ENCODE measurements at regions not wholly inside any gene's neighbourhood (a gene's known extent, or its start where the extent isn't known, plus 50 kb on each side); places are given as distances from the start of the nearest gene placed in this dataset.
"Not testable (repeated sequence)": the region's sequence is repeated elsewhere in the genome, so short reads cannot be mapped to it uniquely, and the experiment has no call there.

GRCh38 chr4:129751646-129752045, 655.7 kb downstream of the C4orf33 start:
- ATAC-seq (no peak), DNase-seq (no peak)
- intact Hi-C loops (cut with DNase I, micrococcal nuclease) = no loop called here

GRCh38 chr4:129783596-129783995, 687.6 kb downstream of the C4orf33 start:
- no peak for DNase-seq
- ATAC-seq = no peak
- intact Hi-C loops (cut with DNase I, micrococcal nuclease) = no loop called here

- no peak for ATAC-seq
- DNase-seq = no peak
- intact Hi-C loops (cut with DNase I, micrococcal nuclease) = no loop called here
Measured at GRCh38 chr4:129788486-129788885, 692.5 kb downstream of the C4orf33 start.

GRCh38 chr4:129804461-129804981, 708.6 kb downstream of the C4orf33 start:
- DNase-seq (no peak), ATAC-seq (no peak)
- intact Hi-C loops (cut with DNase I, micrococcal nuclease) = no loop called here

- ATAC-seq (no peak), DNase-seq (no peak)
- intact Hi-C loops (cut with DNase I, micrococcal nuclease) = no loop called here
Measured at GRCh38 chr4:129806986-129807385, 711.0 kb downstream of the C4orf33 start.

GRCh38 chr4:129808242-129808641, 712.3 kb downstream of the C4orf33 start:
- intact Hi-C loops (cut with DNase I, micrococcal nuclease) = no loop called here
- no peak for ATAC-seq
- no peak for DNase-seq

GRCh38 chr4:129821073-129821472, 725.1 kb downstream of the C4orf33 start:
- no peak for DNase-seq
- no peak for ATAC-seq
- intact Hi-C loops (cut with DNase I, micrococcal nuclease) = no loop called here

- intact Hi-C loops (cut with DNase I, micrococcal nuclease) = no loop called here
- DNase-seq = no peak
- no peak for ATAC-seq
Measured at GRCh38 chr4:129821963-129822362, 726.0 kb downstream of the C4orf33 start.

GRCh38 chr4:129822701-129823100, 726.7 kb downstream of the C4orf33 start:
- intact Hi-C loops (cut with DNase I, micrococcal nuclease) = no loop called here
- no peak for ATAC-seq

GRCh38 chr4:129823105-129823504, 727.2 kb downstream of the C4orf33 start:
- intact Hi-C loops (cut with DNase I, micrococcal nuclease) = no loop called here
- ATAC-seq = no peak
- DNase-seq = no peak

More at GRCh38 chr4:129822701-129823100, 726.7 kb downstream of the C4orf33 start:
- no peak for DNase-seq

GRCh38 chr4:129829373-129829772, 733.4 kb downstream of the C4orf33 start:
- DNase-seq (no peak), ATAC-seq (no peak)
- intact Hi-C loops (cut with DNase I, micrococcal nuclease) = no loop called here

- intact Hi-C loops (cut with DNase I, micrococcal nuclease) = no loop called here
- DNase-seq (no peak), ATAC-seq (no peak)
Measured at GRCh38 chr4:129839687-129840086, 743.7 kb downstream of the C4orf33 start.

- intact Hi-C loops (cut with DNase I, micrococcal nuclease) = no loop called here
Measured at GRCh38 chr4:129842096-129842495, 746.1 kb downstream of the C4orf33 start.

GRCh38 chr4:129852434-129852833, 756.5 kb downstream of the C4orf33 start:
- intact Hi-C loops (cut with DNase I, micrococcal nuclease) = no loop called here
- DNase-seq (no peak), ATAC-seq (no peak)

More at GRCh38 chr4:129842096-129842495, 746.1 kb downstream of the C4orf33 start:
- ATAC-seq (no peak), DNase-seq (no peak)

GRCh38 chr4:129853685-129854467, 757.9 kb downstream of the C4orf33 start:
- intact Hi-C loops (cut with DNase I, micrococcal nuclease); DNase-seq; ATAC-seq: not testable (repeated sequence)

GRCh38 chr4:129862461-129862860, 766.5 kb downstream of the C4orf33 start:
- intact Hi-C loops (cut with DNase I, micrococcal nuclease) = no loop called here
- DNase-seq (no peak), ATAC-seq (no peak)

GRCh38 chr4:129863206-129863605, 767.3 kb downstream of the C4orf33 start:
- no peak for ATAC-seq
- no peak for DNase-seq
- intact Hi-C loops (cut with DNase I, micrococcal nuclease) = no loop called here

- DNase-seq (no peak), ATAC-seq (no peak)
- intact Hi-C loops (cut with DNase I, micrococcal nuclease) = no loop called here
Measured at GRCh38 chr4:129883996-129884395, 788.0 kb downstream of the C4orf33 start.

- intact Hi-C loops (cut with DNase I, micrococcal nuclease) = no loop called here
- DNase-seq (no peak), ATAC-seq (no peak)
Measured at GRCh38 chr4:129897111-129897510, 801.2 kb downstream of the C4orf33 start.

- intact Hi-C loops (cut with DNase I, micrococcal nuclease) = no loop called here
- ATAC-seq = no peak
- DNase-seq = no peak
Measured at GRCh38 chr4:129899849-129900248, 803.9 kb downstream of the C4orf33 start.

Data from left colon (tissue), 2 donors.